Esophagus (tissue), 2 donors: ENCODE measurements at regions not wholly inside any gene's neighbourhood (a gene's known extent, or its start where the extent isn't known, plus 50 kb on each side); places are given as distances from the start of the nearest gene placed in this dataset.

Experiments
- H3K27ac ChIP-seq, 2 donors: one replicate each; pipeline ENCODE4 v1.5.1; 2013; ENCODE audit warnings: low read depth in 2 of 2, mild to moderate bottlenecking in 2 of 2, inconsistent platforms in 1 of 2, low read length in 1 of 2, moderate library complexity in 1 of 2
- H3K27me3 ChIP-seq, 2 donors: one replicate each; pipeline ENCODE4 v1.6.1; 2013; ENCODE audit warnings: low read length in 2 of 2, control low read depth in 1 of 2, mild to moderate bottlenecking in 1 of 2; ENCODE audit not compliant: insufficient read depth in 2 of 2, control insufficient read depth in 1 of 2
- H3K36me3 ChIP-seq, 2 donors: one replicate each; pipeline ENCODE4 v1.6.1; 2013; ENCODE audit warnings: low read length in 1 of 2; ENCODE audit not compliant: control insufficient read depth in 2 of 2, insufficient read depth in 2 of 2
- H3K4me1 ChIP-seq, 2 donors: one replicate each; pipeline ENCODE4 v1.6.1; 2013; ENCODE audit warnings: low read length in 1 of 2; ENCODE audit not compliant: control insufficient read depth in 2 of 2, insufficient read depth in 2 of 2
- H3K4me3 ChIP-seq, 2 donors: one replicate each; pipeline ENCODE4 v1.5.1; 2013; ENCODE audit warnings: low read length in 2 of 2, mild to moderate bottlenecking in 2 of 2, low read depth in 1 of 2, moderate library complexity in 1 of 2
- H3K9me3 ChIP-seq, 2 donors: one replicate each; pipeline ENCODE4 v1.6.1; 2013; ENCODE audit warnings: mild to moderate bottlenecking in 2 of 2, low read depth in 1 of 2, low read length in 1 of 2, moderate library complexity in 1 of 2; ENCODE audit not compliant: control insufficient read depth in 2 of 2, insufficient read depth in 1 of 2
- WGBS, 2 donors: extraction: QIAGEN DNeasy Blood & Tissue Kit; methylation state at CpG; one replicate each; pipeline ENCODE4 v1.1.7; 2013; 5-methylcytosine and 5-hydroxymethylcytosine counted together
- donor health status: healthy with polysubstance abuse.
- donor health status: Bipolar disorder and iron deficiency.

- Histone ChIP-seq H3K27ac (no peak overlapping the region), H3K9me3 (no peaks in the 10 kb centered on the region), H3K36me3 (no peaks in the 10 kb centered on the region), H3K4me1 (no peaks in the 10 kb centered on the region), H3K27me3 (no peaks in the 10 kb centered on the region), H3K4me3 (no peak overlapping the region)
- WGBS, 2 donors: 69 to 83% methylated on average over 3 of the region's 3 CpGs
Observed at GRCh38 chr5:66513130-66513529, 83.1 kb upstream of the MAST4 start.

- no peaks in the 10 kb centered on the region for H3K4me1 ChIP-seq
- no peaks in the 10 kb centered on the region for H3K27me3 ChIP-seq
- H3K27ac ChIP-seq: no peak overlapping the region
- no peak overlapping the region for H3K4me3 ChIP-seq
- no peaks in the 10 kb centered on the region for H3K9me3 ChIP-seq
- WGBS, 2 donors: 77 to 79% methylated on average over 5 of the region's 5 CpGs
- H3K36me3 ChIP-seq: no peaks in the 10 kb centered on the region
Observed at GRCh38 chr5:66515209-66515608, 81.0 kb upstream of the MAST4 start.

DNA sequence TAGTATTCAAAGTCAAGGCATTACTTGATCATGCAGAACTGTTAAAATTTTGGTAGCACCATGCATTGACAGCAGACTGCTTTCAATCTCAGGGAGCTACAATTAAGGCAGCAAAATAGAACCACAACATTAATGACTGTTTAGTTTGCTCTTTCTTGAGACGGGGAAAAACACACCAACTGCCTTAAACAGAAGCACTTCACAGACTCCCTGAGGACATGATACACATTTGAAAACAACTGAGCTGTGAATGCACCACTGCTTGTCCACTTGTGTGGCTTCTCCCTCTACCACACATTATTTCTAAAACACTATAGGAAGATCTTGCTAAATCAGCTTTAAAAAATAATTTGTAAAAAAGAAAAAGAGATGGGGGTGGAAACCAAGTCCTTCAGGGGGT, 79.6 kb upstream of the MAST4 start:
- 81 to 82% methylated on average over 1 of the region's 1 CpG for WGBS, 2 donors
- Histone ChIP-seq H3K9me3 (no peaks in the 10 kb centered on the region), H3K4me1 (no peaks in the 10 kb centered on the region), H3K27ac (no peak overlapping the region), H3K36me3 (no peaks in the 10 kb centered on the region), H3K4me3 (no peak overlapping the region), H3K27me3 (no peaks in the 10 kb centered on the region)

- Histone ChIP-seq H3K27ac (no peak overlapping the region), H3K36me3 (no peaks in the 10 kb centered on the region), H3K27me3 (no peaks in the 10 kb centered on the region), H3K4me3 (no peak overlapping the region), H3K9me3 (no peaks in the 10 kb centered on the region), H3K4me1 (no peaks in the 10 kb centered on the region)
- 64 to 81% methylated on average over 2 of the region's 2 CpGs for WGBS, 2 donors
Observed at GRCh38 chr5:66517351-66517750, 78.8 kb upstream of the MAST4 start.

GRCh38 chr5:66518052-66518451, 78.1 kb upstream of the MAST4 start:
- Histone ChIP-seq H3K9me3 (no peaks in the 10 kb centered on the region), H3K27me3 (no peaks in the 10 kb centered on the region), H3K27ac (no peak overlapping the region), H3K36me3 (no peaks in the 10 kb centered on the region), H3K4me1 (no peaks in the 10 kb centered on the region), H3K4me3 (no peak overlapping the region)
- 85 to 87% methylated on average over 3 of the region's 3 CpGs for WGBS, 2 donors

- H3K4me3 ChIP-seq: no peak overlapping the region
- H3K27me3 ChIP-seq: no peaks in the 10 kb centered on the region
- H3K27ac ChIP-seq: no peak overlapping the region
- 52 to 62% methylated on average over 4 of the region's 4 CpGs for WGBS, 2 donors
- H3K9me3 ChIP-seq: no peaks in the 10 kb centered on the region
- no peaks in the 10 kb centered on the region for H3K36me3 ChIP-seq
- no peaks in the 10 kb centered on the region for H3K4me1 ChIP-seq
Observed at GRCh38 chr5:66518753-66519152, 77.4 kb upstream of the MAST4 start.

DNA sequence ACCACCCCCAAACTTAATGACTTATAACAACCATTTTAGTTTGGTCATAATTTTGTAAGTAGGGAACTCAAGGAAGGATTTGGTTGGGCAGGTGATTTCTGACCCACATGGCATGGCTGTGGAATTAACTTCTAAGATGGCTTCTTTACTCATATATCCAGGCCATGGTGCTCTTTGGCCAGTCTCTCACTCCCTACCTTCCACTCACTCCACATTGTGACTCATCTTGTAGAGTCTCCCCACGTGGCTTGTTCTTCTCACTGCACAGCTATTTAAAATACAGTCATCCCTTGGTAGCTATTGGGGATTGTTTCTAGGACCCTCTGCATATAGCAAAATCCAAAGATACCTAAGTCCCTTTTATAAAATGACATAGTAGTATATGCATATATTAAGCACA, 76.6 kb upstream of the MAST4 start:
- Histone ChIP-seq H3K4me3 (no peak overlapping the region), H3K4me1 (no peaks in the 10 kb centered on the region), H3K27me3 (no peaks in the 10 kb centered on the region), H3K36me3 (no peaks in the 10 kb centered on the region), H3K9me3 (no peaks in the 10 kb centered on the region), H3K27ac (no peak overlapping the region)
- WGBS, 2 donors: 64 to 70% methylated on average over 1 of the region's 1 CpG

GRCh38 chr5:66520854-66521253, 75.3 kb upstream of the MAST4 start:
- H3K36me3 ChIP-seq: no peaks in the 10 kb centered on the region
- no peak overlapping the region for H3K27ac ChIP-seq
- no peak overlapping the region for H3K4me3 ChIP-seq
- H3K27me3 ChIP-seq: no peaks in the 10 kb centered on the region
- no peaks in the 10 kb centered on the region for H3K4me1 ChIP-seq
- H3K9me3 ChIP-seq: no peaks in the 10 kb centered on the region

- WGBS, 2 donors: 39 to 57% methylated on average over 4 of the region's 4 CpGs
- Histone ChIP-seq H3K27ac (no peak overlapping the region), H3K27me3 (no peaks in the 10 kb centered on the region), H3K4me3 (no peak overlapping the region), H3K9me3 (no peaks in the 10 kb centered on the region), H3K36me3 (no peaks in the 10 kb centered on the region), H3K4me1 (no peaks in the 10 kb centered on the region)
Observed at GRCh38 chr5:66527478-66528035, 68.6 kb upstream of the MAST4 start.

GRCh38 chr5:66529182-66529581, 67.0 kb upstream of the MAST4 start:
- WGBS, 2 donors: 57 to 65% methylated on average over 1 of the region's 1 CpG
- H3K4me3 ChIP-seq: no peak overlapping the region
- no peaks in the 10 kb centered on the region for H3K4me1 ChIP-seq
- no peaks in the 10 kb centered on the region for H3K36me3 ChIP-seq
- H3K27ac ChIP-seq: no peak overlapping the region
- H3K27me3 ChIP-seq: no peaks in the 10 kb centered on the region
- H3K9me3 ChIP-seq: no peaks in the 10 kb centered on the region
